Panc1 (cell line): ENCODE measurements at regions not wholly inside any gene's neighbourhood (a gene's known extent, or its start where the extent isn't known, plus 50 kb on each side); places are given as distances from the start of the nearest gene placed in this dataset.

ENCODE experiments used
- ATAC-seq: fragments of 200-7000 bp; cut with Tn5 transposase; 2 replicates; pipeline ENCODE4 v1.9.1; 2020; ENCODE audit warnings: mild to moderate bottlenecking, moderate library complexity
- BruUV-seq: library from RNA; stranded (reverse); fragments of 400-500 nt; replicated peaks from 2 replicates; lab custom pipeline; 2021; lab: Mats Ljungman, UMichigan
- CTCF ChIA-PET: fragments of 300-600 bp; sonication (Branson Sonifier 250); formaldehyde crosslinking; loops from one replicate; lab custom pipeline; 2022; ENCODE audit warnings: antibody characterized with exemption; lab: Charles Lee
- POLR2A ChIA-PET: fragments of 300-600 bp; sonication (Branson Sonifier 250); formaldehyde crosslinking; loops from one replicate; lab custom pipeline; 2022; ENCODE audit warnings: antibody characterized with exemption; lab: Charles Lee
- DNase-seq: peaks from one replicate; pipeline ENCODE4 v3.0.0-alpha.2; 2010; ENCODE audit warnings: low read depth, low spot score
- H3K27ac ChIP-seq: 2 replicates; pipeline ENCODE4 v1.5.1; 2011; ENCODE audit warnings: mild to moderate bottlenecking, low read length, inconsistent platforms
- H3K27me3 ChIP-seq: fragments of 200-500 bp; sonication (Bioruptor generic); 2 replicates; pipeline ENCODE4 v1.6.0; 2014; ENCODE audit warnings: low read length, inconsistent platforms; ENCODE audit not compliant: control insufficient read depth, insufficient read depth
- H3K36me3 ChIP-seq: fragments of 200-500 bp; sonication (Bioruptor generic); 2 replicates; pipeline ENCODE4 v1.5.1; 2014; ENCODE audit warnings: inconsistent platforms, mild to moderate bottlenecking, low read length, moderate library complexity; ENCODE audit not compliant: control insufficient read depth, insufficient read depth
- H3K4me1 ChIP-seq: 2 replicates; pipeline ENCODE4 v1.5.1; 2011; ENCODE audit warnings: inconsistent platforms, mild to moderate bottlenecking, low read length, moderate library complexity; ENCODE audit not compliant: control insufficient read depth, insufficient read depth
- H3K4me3 ChIP-seq, 2 experiments: 2 replicates each; pipeline ENCODE4 v1.5.1; 2011 to 2012; ENCODE audit warnings: low read depth in 2 of 2, low read length in 2 of 2, mild to moderate bottlenecking in 2 of 2, inconsistent platforms in 1 of 2, moderate library complexity in 1 of 2
- H3K9me3 ChIP-seq: fragments of 200-500 bp; sonication (Bioruptor generic); 2 replicates; pipeline ENCODE4 v1.5.1; 2014; ENCODE audit warnings: low read depth, mild to moderate bottlenecking, inconsistent platforms, low read length, moderate library complexity; ENCODE audit not compliant: control insufficient read depth, insufficient read depth
- CTCF ChIP-seq: fragments of 450-650 bp; IDR thresholded peaks from 2 replicates; pipeline ENCODE4 v1.5.1; 2017; ENCODE audit warnings: mild to moderate bottlenecking
- POLR2AphosphoS5 ChIP-seq: IDR thresholded peaks from 2 replicates; pipeline ENCODE4 v1.6.1; 2012; ENCODE audit warnings: mild to moderate bottlenecking, low read depth, low read length, moderate library complexity
- REST ChIP-seq, 2 experiments: IDR thresholded peaks; 2 replicates each; pipeline ENCODE4 v1.6.1; 2011 to 2012; ENCODE audit warnings: low read depth in 2 of 2, control low read depth in 1 of 2, low read length in 1 of 2, mild to moderate bottlenecking in 1 of 2, moderate library complexity in 1 of 2; ENCODE audit not compliant: insufficient read depth in 1 of 2
- SIN3A ChIP-seq: IDR thresholded peaks from 2 replicates; pipeline ENCODE4 v1.6.1; 2012; ENCODE audit warnings: low read depth, mild to moderate bottlenecking, low read length, moderate library complexity, borderline replicate concordance; ENCODE audit not compliant: insufficient read depth
- TCF7L2 ChIP-seq: IDR thresholded peaks from 2 replicates; pipeline ENCODE4 v1.6.1; 2011; ENCODE audit warnings: mild to moderate bottlenecking, low read depth, low read length, inconsistent platforms
- in situ Hi-C: cut with HindIII; loops from 2 replicates; pipeline ENCODE4 v1.10.0; 2016; ENCODE audit warnings: low sequenced_read_pairs, low pct_unique_long_range_greater_than_20kb
- intact Hi-C: fragments of 100-400 bp; cut with micrococcal nuclease; formaldehyde crosslinking; loops from one replicate; pipeline ENCODE4 v1.10.0; 2022; ENCODE audit not compliant: unreplicated experiment

GRCh38 chr14:76694106-76694505 is 67.2 kb upstream of the VASH1 start:
- no peak overlapping the region for H3K27ac ChIP-seq
- H3K4me1 ChIP-seq, result no peaks in the 10 kb centered on the region
- ATAC-seq (no peak), DNase-seq (no peak)
- TF ChIP-seq REST (IDR thresholded peaks at IDR 0.05; ENCODE audit: insufficient read depth in 1 of 2, low read depth in 2 of 2, low read length in 1 of 2), result no peak
- no peak for TF ChIP-seq TCF7L2
- no peak for TF ChIP-seq CTCF
- no peak for TF ChIP-seq POLR2AphosphoS5
- no peak for TF ChIP-seq SIN3A
- H3K27me3 ChIP-seq, result no peaks in the 10 kb centered on the region
- H3K4me3 ChIP-seq, result no peak overlapping the region
- CTCF ChIA-PET, result no interaction called here
- in situ Hi-C loops (no loop called here), intact Hi-C loops (no loop called here)
- no TSS peak for BruUV-seq
- H3K9me3 ChIP-seq, result no peaks in the 10 kb centered on the region
- H3K36me3 ChIP-seq, result no peaks in the 10 kb centered on the region
- POLR2A ChIA-PET, result no interaction called here

- Histone ChIP-seq H3K27me3 (no peaks in the 10 kb centered on the region), H3K9me3 (no peaks in the 10 kb centered on the region), H3K4me3 (no peak overlapping the region), H3K27ac (no peak overlapping the region), H3K4me1 (no peaks in the 10 kb centered on the region), H3K36me3 (no peaks in the 10 kb centered on the region)
- ATAC-seq (no peak), DNase-seq (no peak)
- no TSS peak for BruUV-seq
- in situ Hi-C loops, result no loop called here
- ChIA-PET POLR2A (no interaction called here), CTCF (no interaction called here)
- intact Hi-C loops, result no loop called here
- TF ChIP-seq CTCF, result no peak
- TF ChIP-seq POLR2AphosphoS5, result no peak
- no peak for TF ChIP-seq TCF7L2
- TF ChIP-seq REST (IDR thresholded peaks at IDR 0.05; ENCODE audit: insufficient read depth in 1 of 2, low read depth in 2 of 2, low read length in 1 of 2), result no peak
- TF ChIP-seq SIN3A, result no peak
Measured at GRCh38 chr14:76695263-76695920, 65.9 kb upstream of the VASH1 start.
